EL (cell line): ENCODE measurements at regions not wholly inside any gene's neighbourhood (a gene's known extent, or its start where the extent isn't known, plus 50 kb on each side); places are given as distances from the start of the nearest gene placed in this dataset.

ENCODE experiments used
- DNase-seq: peaks from one replicate; pipeline ENCODE4 v3.0.0-alpha.2; 2016

DNA sequence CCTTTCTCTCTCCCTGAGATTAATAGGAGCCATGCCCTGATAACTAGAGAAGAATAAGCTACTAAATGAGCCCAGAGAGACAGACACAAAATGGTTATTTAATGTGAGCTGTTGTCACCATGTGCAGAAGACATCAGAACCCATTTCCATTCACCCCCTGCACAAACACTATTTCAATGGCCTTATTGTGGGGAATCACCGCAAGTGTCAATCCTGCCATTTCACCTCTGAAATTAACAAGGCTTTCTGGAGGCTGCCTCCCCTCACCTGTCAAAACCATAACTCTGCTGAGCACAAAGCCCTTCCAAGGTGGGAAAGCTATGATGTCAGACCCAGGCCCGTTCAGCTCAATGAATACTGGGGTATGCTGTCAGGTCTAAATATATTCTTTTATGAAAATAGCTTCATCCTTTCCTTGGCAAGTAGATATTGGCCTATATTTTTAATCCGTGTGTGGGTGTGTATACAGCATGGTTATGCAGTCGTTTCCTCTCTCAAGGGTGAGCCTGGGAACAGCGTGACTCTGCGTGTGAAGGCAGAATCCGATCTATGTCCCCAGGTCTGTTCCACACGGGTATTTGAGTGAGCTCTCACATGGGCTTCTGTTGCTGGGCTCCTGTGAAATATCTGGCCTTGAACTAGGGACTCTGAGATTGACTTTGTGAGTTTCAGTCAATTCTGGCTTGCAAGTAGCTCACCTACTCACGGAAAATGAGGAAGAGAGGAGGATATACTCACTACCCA is 266.3 kb downstream of the FBXW7 start:
- DNase-seq, result no peak

DNA sequence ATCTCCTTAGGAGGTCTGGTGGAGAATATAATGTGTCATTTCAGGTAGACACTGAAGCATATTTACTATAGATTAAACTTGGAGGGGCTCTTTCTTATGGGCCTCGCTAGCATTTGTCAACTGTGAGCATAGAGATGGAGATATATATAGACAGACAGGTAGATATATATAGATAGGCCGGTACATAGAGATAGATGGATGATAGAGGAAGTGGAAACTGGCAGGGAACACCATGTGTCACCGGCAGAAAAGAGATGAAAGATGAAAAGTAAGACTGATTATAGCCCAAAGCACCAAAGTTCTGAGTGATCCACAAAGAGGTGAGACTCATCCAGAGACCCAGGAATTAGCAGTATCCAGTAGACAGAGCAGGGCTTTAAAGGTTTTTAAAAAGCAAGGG is 268.1 kb downstream of the FBXW7 start:
- DNase-seq, result no peak

DNA sequence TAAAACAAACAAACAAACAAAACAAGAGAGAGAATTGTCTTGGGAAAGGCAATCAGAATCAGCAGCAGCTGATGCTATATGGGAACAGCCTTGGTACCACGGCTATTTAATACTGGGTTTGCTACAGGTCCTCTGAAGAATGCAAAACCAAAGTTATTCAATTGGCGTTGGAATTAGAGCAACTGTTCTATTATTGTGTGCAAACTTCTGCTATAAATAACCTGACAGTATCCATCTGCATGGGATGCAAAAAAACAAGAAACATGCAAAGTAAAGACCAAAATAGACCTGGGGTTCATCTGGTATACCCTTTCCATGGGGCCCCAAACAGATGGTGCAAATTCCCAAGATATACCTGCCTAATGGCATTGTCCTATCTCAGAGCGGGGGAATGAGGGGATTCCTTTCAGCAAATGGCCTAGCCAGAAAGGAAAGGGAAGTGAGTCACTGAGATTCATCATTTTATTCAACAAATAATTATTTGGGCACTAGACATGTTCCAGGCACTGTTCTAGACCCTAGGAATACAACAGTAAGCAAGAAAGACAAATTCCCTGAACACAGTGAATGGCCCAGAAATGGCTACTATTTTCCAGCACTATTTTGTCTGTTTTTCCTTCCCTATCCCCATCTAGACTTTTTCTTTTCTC is 268.9 kb downstream of the FBXW7 start:
- DNase-seq, result no peak

DNA sequence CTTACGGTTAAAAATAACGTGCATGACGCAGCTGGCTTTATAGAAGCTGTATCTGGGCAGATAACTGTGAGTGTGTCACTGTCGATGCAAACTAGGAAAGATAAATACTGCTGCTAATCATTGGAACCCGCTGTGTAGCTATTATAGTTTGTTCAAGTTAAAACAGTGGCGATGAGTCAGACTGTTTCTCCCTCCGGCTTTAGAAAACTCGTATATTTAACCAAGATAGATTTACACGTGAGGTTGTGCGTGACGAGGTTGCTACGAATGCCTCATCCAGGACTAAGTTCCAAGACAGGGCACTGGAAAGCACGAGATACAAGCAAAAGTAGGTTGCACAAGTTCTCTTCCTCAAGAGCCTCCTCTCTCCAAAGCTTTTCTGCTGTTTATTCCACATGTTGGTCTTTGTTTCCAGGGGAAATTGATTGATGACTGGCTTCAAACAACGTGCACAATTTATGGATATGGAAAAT is 270.7 kb downstream of the FBXW7 start:
- DNase-seq, result peak; percentile 21

DNA sequence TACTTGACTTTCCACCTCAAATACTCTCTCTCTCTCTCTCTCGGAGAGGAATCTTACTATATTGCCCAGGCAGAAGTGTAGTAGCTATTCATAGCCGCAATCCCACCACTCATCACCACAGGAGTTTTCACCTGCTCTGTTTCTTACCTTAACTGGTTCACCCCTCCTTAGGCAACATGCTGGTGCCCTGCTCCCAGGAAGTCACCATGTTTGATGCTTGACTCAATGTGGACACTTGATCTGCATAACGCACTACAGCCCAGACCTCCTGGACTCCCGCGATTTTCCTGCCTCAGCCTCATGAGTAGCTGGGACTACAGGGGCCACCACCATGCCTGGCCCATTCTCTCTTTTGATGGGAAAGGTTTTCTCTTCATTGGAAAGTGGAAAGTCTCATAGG is 271.8 kb downstream of the FBXW7 start:
- no peak for DNase-seq

DNA sequence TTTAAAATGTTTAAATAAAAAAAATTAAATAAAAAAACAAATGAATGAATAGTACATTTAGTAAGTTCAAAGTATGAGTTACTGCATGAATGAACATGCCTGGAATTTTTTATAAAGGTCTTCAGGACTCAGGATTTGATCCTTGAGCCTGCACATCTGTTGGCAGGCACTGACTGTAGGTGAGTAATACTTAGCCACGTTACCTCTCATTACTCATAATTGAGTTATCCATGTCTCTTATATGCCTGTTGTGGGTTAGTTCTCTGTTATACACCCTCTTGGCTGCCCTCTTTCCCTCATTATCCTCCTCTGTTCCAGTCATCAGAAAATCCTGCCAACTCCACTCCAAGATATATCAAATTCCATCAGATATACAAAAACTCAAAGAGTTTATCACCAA is 276.0 kb downstream of the FBXW7 start:
- peak; percentile 65 for DNase-seq

DNA sequence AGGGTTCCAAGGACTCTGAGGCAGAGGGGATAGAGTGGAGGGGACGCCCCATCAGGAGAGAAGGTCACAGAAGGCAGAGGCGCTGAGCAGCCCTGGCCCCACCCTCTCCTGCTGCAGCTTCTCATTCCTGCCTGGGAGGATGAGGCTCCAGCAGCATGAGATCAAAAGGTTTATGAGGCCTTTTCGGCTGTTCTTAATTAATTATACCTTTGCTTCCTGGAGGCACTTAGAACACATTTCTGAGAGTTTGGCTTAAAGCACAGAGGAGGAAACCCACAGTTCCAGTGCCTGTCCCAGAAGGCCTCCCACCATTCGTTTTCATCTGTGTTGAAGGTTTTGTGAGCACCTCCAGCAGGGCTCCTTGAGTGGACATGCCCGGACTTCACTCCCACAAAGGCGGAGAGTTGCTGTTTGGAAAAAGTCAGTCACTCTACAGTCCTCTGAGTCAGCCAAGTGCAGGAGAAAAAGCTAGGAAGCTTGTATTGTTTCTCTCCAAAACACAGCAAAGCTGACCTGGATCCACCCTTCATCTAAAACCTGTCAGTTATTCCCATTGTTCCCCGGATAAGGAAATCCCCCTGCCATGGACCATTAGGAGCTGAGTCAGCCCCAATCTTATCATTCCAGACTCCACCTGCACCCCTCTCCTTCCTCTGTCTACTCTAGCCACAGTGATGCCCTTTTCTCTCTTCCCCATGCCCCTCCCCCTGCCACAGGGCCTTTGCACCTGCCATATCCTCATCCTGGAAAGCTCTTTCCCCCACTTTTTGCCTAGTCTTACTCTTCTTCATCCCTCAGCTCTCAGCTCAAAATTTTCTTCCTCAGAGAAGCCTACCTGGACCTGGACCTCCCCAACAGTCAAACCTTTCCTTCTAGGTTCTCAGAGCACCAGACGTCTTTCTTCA is 276.8 kb downstream of the FBXW7 start:
- peak; percentile 54 for DNase-seq

DNA sequence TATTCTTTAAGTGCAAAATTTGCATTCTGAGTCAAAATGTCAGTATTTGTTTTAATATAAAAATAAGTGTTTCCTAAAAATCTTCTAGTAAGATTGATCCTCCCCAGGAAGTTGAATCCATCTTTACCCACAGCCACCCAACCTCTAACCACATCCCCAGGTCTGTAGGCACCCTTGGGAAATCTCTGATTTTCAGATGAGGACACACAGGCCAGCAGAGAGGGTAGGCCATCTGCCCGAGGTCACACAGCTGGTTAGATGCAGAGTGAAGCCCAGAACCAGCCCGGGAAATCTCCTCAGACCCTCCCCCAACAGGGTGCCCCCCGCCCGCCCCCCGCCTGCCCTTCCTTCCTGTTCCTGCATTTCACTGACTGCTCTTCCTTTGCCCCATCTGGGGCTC is 277.5 kb downstream of the FBXW7 start:
- DNase-seq, result no peak

DNA sequence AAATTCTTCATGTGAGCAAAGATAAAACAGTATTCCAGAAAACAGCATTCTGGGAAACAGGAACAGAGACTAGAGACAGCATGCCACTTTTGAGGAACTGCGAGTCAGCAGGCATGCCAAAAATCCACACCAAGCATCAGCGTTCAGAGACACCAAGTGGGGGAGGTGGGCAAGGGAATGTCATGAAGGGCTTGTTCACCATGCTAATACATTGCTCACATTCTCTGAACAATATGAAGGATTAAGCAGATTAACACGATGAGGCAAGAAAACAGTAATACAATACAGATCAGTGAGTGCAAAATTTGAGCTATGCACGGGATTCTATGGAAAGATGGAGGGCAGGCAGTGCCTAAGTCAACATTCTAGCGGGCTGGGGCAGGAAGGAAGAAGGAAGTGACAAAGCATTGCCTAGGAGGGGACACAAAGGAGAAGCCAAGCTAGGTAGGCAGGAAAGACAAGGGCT is 278.3 kb downstream of the FBXW7 start:
- DNase-seq, result peak; percentile 58

DNA sequence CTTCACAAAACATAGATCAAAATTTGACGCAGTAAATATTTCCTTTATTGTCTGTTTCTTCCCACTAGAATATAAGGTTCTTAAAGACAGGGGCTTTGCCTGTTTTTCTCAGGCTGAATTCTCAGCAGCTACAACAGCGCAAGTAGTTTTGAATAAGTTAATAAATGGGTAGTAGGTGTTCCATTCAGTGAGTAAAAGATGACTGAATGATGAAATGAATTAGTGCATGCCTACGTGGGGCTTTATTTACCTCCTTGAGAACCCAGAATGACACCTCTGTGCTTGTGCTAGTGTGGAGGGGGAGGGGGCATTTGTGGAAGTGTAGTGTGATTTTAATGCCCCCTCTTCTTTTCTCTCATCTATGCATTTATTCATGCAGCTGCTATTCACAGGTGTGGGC is 278.9 kb downstream of the FBXW7 start:
- DNase-seq, result no peak

DNA sequence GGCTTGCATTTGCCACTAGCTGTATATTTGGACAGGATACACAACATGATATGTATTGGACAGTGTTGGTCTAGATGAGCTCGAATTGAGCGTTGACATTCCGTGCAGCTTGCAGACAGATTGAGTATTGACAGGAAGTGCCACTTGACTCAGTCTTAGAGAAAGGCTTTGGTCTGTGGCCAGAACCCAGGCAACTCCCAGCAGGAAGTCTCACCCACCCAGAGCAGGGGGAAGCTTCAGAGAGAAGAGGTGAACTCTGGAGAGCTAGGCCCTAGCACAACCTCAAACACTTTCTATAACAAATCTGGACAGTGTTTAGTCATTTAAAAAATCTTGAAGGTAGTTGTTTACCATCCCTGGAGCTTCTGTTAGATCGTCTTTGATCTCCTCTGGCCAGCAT is 280.5 kb downstream of the FBXW7 start:
- DNase-seq, result peak; percentile 41

DNA sequence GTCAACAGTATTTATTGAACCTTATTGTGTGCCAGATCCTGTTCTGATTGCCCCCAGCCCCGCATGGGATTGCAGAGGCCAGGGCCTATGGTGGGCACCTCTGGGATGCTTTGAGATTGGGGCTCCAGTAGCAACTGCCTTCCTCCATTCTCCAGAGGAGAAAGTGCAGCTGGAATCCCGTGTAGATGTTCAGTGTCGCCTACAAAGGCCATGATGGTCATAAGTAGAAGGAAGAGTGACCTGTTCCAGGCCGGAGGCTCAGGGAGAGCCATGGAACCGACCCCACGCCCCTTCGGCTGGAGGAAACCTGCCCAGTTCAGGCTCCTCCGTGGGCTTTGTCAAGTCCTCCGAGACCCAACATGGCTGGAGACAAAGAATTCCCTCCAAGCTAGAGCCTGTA is 287.5 kb downstream of the FBXW7 start:
- no peak for DNase-seq

DNA sequence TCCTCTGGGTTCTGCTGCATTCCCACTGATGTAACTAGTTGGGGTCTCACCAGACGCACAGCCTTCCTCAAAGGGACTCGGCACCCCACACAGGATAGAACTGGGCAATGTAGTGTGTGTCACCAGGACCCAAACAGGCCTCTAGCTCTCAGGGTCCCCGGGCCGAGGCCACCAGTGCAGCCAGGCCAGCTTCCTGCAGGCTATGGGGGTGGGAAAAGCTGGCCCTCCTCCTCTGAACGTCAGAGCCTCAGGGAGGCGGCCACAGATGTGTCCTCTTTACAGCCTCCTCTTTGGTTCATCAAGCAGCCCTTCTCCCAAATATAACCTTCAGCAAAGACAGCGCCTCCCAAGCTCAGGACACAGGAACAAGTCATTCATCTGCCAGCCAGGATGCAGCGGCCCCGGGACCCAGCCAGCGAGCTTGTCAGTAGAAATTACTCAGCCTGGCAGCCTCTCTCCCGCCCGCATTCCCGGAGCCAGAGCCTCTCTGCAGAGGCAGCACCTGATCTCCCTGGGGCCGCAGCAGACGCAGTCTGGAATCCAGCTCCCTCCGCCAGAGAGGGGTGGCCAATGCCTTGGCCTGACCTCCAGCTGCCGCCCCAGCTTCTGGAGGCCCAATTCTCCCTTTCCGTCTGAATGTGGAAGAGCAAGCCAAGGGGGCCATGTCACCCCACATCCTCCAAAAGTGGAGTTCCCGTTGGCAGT is 288.5 kb downstream of the FBXW7 start:
- DNase-seq, result no peak

DNA sequence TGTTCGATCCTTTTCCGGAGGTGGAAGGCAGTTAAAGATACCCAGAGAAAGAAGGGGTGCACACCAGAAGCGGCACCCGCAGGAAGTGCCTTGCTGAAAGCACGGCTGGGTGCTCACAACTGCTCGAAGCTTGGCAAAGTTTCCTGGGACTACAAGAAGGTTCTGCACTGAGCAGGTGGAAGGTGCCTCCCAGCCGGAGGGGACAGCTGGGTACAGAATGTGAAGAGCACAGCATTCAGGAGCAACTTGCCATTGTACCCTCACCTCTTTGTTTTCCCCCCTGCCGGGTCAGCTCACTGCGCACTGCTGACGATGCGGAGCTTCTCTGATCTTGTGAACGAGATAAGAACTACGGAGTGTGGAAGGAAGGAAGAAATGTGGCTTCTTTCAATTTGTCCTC is 289.2 kb downstream of the FBXW7 start:
- no peak for DNase-seq

DNA sequence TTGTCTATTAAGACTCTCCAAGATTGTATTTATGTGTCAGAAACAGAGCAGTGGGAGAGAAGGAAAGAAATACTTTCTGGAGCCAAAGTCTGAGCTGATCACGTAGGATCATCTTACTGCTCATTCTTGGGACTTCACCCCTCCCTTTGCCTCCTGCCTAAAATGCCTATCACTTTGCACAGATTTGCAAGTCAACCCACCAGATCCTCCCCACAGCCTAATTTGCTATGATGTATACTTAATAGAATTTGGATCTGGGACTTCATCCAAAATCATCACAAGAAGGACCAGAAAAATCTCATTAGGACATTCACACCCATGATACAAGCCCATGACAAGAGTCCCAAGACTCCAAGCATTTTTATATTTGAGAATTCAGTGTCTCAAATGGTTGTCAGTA is 290.2 kb downstream of the FBXW7 start:
- peak; percentile 39 for DNase-seq

DNA sequence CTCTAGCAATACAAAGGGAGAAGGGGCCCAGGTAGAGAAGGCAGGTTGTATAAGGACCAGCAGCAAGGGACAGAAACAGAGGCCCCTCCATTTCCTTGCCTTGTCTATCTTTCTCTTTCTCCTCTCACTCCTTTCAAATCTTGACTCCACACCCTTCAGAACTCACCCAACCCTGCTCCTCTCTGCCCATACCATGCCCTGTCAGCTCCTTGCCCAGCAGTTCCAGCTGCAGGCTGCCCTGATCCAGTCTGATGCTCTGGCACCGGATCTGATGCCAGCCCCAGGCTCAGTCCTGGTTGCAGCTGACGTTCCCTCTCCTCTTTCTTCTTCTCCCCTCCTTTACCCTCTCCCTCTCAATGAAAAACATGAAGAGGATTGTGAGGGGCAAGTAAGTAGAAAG is 291.2 kb downstream of the FBXW7 start:
- DNase-seq, result no peak

DNA sequence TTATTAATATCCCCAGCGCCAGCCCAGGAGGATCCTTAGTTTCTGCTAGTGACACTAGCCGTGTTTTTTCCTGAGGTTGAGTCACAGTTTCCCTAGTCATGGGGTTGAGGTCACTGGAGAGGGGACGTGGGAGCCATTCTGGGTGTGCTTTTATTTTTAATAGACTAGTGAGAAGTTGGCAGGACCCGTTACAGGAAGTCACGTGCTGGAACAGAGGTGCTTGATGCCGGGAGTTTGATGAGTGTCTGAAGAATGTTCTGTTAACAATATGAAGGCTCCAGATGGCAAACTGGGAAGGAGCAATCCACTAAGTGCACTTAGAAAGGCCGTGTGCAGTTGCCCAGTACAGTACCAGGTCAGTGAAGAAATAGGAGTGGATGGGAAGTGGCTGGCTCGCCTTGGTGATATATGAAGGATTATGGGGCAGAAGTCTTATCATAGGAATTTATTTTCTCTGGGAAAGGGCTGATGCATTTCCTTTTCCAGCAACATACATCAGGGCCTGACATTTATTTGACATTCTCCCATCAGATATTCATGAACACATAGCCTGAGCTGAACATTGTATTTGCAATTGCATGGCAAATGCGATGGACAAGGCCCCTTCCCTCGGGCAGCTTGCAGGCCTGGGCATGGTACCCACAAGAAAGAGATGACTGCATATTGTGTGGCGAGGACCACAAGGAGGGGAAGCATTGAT is 291.8 kb downstream of the FBXW7 start:
- no peak for DNase-seq

DNA sequence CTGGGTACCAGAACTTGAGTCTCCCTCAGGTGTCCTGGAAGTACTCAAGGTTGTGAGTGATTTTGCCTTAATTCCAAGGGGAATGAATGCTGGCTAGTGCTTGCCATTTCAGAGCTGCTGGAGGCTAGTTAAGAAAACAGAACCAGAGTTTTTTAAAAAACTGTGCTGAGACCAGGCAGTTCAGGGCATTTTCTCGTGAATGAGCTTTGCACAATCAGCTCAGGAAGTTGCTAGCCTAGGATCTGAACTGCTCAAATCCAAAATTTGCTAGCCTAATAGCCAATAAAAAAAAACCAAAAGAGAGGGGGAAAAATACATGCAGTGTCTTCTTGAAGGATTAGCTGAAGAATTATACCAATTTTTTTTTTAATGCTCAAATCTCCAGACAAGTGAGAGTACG is 292.7 kb downstream of the FBXW7 start:
- DNase-seq, result no peak

DNA sequence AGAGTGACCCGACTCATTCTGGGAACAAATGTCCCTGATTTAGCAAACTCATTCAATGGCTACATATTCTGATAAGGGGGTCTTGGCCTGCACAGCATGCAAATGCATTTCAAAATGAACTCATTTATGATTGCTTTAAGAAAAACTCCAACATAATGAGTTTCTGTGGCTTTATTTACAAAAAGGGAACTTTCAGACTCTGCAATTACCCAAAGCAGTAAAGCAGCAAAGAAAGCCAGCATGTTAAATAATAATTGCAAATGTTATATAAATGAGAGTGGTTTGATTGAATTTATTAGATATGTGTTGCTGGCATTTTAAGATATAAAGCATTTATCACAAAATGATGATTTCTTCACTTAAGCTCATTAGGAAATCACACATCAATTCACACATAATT is 295.7 kb downstream of the FBXW7 start:
- no peak for DNase-seq

DNA sequence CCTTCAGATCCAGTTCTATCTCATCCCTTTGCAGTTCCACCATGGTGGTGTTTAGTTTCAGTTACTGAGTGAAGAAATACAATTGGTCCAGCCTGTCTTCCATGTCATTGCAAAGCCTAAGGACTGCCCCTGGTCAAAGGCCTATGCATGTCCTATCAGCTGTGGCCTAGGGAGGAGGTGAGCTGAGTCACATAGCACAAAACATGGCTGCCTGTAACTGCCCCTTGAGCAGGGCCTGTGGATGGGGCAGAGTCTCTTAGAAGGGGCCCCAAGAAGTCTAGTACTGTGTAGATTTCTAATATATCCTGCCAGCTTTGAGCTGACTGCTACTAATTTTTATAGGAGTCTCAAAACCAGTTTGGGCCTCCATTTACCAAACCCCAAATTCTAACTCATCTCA is 296.7 kb downstream of the FBXW7 start:
- no peak for DNase-seq

DNA sequence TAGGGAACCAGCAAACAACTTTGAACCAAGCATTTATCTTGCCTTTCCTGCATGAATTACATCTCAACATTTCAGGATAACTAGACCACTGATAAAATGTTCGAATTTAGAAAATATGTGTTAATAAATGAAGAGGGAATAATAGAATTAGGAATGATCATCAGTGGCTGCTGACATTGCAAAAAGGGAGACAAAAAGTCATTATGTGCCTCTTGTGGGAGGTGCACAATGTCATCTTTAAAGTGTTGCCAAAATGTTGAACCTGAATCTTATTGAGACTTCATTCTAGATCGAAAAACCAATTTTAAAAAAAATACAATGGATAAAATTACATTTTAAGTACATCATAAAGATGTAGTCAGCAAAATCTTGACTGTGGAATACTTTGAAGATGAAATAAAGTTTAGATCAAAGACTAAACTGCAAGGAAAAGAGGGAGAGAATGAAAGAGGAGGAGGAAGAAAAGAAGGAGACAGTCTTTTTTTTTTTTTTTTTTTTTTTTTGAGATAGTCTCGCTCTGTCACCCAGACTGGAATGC is 299.3 kb downstream of the FBXW7 start:
- DNase-seq, result no peak

DNA sequence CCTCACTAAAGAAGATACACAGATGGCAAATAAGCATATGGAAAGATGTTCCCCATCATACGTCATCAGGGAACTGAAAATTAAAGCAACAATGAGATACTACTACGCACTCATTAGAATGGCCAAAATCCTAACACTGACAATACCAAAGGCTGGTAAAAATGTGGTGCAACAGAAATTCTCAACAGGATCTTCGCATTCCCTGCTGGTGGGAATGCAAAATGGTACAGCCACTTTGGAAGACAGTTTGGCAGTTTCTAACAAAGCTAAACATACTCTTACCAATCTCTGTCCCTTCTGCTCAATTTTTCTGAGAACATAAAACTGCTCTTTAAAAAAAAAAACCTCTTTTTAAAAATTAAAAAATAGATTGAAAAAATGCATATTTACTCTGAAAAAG is 300.2 kb downstream of the FBXW7 start:
- DNase-seq, result no peak
